Uterus (tissue), 2 donors: ENCODE measurements at regions not wholly inside any gene's neighbourhood (a gene's known extent, or its start where the extent isn't known, plus 50 kb on each side); places are given as distances from the start of the nearest gene placed in this dataset.

Experiments
- POLR2A ChIP-seq, 2 donors: fragments of 450-650 bp; IDR thresholded peaks; one replicate each; pipeline ENCODE4 v1.6.1; 2016; ENCODE audit warnings: antibody characterized with exemption in 2 of 2, mild to moderate bottlenecking in 1 of 2, moderate library complexity in 1 of 2
- TF ChIP-seq, protein P1 (sequence below), 4 experiments: fragments of 200-600 bp in 2 of 4; fragments of 450-650 bp in 2 of 4; sonication (generic) in 2 of 4; IDR thresholded peaks; one replicate each; pipeline ENCODE4 v1.5.1; 2016 to 2019; ENCODE audit warnings: antibody characterized with exemption in 4 of 4, mild to moderate bottlenecking in 2 of 4, moderate library complexity in 1 of 4

DNA sequence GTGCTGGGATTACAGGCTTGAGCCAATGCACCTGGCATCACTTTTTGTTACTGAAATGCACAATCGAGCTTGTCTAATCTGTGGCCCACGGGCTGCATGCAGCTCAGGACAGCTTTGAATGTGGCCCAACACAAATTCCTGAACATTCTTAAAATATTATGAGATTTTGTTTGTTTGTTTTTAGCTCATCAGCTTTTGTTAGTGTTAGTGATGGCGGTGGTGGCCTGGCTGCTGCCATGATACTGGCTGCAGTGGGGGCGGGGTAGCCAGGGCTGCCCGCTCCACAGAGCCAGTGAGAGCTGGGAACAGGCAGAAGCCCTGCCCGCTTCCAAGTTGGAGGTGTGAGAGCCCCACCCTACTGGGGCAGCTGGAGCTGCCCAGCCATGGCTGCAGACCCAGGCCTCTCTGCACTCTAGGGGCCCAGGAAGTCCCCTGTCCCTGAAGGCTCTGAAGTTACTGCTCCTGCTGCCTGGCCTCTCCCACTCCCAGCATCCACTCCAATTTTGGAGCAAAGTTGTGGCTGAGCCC lies 76.6 kb upstream of the SHB start:
- TF ChIP-seq, protein P1, sequence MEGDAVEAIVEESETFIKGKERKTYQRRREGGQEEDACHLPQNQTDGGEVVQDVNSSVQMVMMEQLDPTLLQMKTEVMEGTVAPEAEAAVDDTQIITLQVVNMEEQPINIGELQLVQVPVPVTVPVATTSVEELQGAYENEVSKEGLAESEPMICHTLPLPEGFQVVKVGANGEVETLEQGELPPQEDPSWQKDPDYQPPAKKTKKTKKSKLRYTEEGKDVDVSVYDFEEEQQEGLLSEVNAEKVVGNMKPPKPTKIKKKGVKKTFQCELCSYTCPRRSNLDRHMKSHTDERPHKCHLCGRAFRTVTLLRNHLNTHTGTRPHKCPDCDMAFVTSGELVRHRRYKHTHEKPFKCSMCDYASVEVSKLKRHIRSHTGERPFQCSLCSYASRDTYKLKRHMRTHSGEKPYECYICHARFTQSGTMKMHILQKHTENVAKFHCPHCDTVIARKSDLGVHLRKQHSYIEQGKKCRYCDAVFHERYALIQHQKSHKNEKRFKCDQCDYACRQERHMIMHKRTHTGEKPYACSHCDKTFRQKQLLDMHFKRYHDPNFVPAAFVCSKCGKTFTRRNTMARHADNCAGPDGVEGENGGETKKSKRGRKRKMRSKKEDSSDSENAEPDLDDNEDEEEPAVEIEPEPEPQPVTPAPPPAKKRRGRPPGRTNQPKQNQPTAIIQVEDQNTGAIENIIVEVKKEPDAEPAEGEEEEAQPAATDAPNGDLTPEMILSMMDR (IDR thresholded peaks at IDR 0.05) = no peak
- no peak for TF ChIP-seq POLR2A (IDR thresholded peaks at IDR 0.05)
